GM19043 (cell line): ENCODE measurements at regions not wholly inside any gene's neighbourhood (a gene's known extent, or its start where the extent isn't known, plus 50 kb on each side); places are given as distances from the start of the nearest gene placed in this dataset.
"Not testable (repeated sequence)": the region's sequence is repeated elsewhere in the genome, so short reads cannot be mapped to it uniquely, and the experiment has no call there.

Source experiments
- ATAC-seq: cut with Tn5 transposase; IDR thresholded peaks from one replicate; pipeline ENCODE4 v1.9.1; 2021; ENCODE audit warnings: low read depth; ENCODE audit not compliant: unreplicated experiment

DNA sequence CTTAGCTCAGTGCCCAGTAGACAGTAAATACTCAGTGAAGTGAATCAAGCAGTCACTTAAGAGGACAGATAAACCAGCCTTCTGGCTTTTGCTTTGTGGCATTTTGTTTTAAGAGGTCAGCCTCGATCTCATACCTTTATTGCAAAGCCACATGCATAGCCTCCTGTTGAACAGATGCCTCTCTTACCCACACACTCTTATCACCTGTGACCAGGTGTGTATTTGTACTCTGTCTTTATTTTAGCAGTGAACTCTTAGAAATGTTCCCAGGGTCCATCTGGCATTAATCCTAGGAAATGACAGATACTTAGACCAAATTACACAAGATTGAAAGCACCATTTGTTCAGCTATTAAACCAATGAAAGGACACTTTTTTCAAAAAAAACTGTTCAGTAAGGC, 1426.5 kb downstream of the CDH11 start:
- no peak for ATAC-seq

DNA sequence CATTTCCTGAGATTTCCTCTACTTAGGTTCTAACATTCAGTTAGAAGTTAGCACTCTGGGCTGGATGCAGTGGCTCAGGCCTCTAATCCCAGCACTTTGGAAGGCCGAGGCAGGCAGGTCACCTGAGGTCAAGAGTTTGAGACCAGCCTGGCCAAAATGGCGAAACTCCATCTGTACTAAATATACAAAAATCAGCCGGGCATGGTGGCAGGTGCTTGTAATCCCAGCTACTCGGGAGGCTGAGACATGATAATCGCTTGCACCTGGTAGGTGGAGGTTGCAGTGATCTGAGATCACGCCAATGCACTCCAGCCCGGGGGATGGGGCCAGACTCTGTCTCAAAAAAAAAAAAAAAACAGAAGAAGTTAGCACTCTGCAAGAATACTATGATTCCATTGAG, 1430.9 kb downstream of the CDH11 start:
- ATAC-seq: no peak

DNA sequence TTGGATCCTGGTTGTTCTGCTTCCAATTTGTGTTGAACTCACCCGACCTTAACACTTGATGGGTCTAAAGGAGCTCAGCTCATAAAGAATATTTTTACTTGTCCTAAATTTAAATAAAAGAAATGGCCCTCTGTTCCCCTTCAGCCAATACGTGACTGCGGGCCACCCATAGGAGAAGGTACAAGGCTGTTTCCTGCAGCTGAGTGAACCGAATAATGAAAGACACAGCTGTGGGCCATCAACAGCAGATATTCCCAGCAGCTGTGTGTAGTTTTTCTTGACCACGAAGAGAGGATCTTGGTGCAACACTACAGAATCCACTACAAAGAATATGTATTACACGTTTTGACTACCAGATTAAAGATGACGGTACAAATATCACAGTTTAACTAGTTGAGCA, 1431.6 kb downstream of the CDH11 start:
- ATAC-seq: no peak

DNA sequence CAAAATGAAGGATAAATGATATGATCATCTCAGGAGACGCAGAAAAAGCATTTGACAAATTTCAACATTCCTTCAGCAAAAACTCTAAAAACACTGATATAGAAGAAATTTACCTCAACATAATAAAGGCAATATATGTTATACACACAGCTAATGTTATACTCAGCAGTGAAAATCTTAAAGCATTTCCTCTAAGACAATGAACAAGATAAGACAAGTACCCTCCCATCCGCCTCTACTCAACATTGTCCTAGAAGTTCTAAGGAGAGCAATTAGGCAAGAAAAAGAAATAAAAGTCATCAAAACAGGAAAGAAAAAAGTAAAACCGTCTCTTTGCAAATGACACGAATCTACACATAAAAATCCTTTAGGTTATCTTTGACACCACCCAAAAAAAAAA, 1432.8 kb downstream of the CDH11 start:
- ATAC-seq: no peak

DNA sequence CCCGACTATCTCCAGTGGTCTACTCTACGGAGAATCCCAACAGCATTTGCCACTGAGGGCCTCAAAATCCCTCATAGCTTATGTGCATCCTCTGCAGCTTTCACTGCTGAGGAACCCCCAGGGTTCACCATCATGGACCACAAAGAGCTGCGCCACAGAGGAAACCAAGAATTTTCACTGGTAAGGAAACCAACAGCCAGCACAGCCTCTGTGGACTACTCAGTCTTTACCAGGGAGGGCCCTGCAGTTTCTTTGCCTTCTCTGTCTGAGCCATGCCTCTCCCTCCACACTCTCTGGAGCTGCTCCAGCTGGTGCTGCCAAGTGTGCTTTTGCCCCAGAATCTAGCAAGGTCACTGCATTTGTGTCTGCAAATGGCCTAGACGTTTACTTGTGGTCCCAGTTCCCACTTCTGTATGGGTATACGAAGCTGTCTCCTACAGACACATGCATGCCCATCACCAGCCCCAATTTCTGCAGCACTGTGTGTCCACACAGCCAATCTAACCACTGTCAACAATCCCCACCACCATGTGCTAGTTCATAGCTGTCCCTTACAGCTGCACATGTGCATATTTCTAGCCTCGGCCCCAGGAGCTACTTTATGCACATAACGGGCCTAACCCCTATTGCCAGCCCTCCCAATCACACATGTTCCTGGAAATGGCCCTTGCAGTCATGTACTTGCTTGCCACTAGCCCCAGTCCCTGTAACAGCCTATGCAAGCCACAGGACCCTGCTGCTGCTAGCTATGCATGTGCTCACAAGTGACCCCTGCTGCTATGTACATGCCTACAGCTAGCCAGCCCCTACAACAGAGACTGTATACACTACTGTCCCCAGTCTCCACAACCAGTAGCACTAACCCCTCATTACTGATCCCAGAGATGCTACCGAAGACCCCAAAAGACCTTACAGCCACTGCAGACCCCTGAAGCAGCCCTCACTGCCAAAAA, 1437.4 kb downstream of the CDH11 start:
- no peak for ATAC-seq

DNA sequence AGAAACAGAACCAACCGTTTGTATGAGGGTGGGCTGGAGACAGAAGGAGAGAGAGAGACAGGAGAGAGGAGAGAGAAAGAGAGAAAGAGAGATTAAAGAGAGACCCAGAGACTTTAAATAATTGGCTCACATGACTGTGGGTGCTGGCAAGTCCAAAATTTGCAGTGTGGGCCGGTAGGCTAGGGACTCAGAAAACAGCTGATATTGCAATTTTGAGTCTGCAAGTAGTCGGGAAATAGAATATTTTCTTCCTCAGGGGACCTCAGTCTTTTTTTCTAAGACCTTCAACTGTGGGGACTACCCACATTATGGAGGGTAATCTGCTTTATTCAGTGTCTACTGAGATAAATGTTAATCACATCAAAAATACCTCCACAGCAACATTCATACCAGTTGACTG, 1439.0 kb downstream of the CDH11 start:
- no peak for ATAC-seq

DNA sequence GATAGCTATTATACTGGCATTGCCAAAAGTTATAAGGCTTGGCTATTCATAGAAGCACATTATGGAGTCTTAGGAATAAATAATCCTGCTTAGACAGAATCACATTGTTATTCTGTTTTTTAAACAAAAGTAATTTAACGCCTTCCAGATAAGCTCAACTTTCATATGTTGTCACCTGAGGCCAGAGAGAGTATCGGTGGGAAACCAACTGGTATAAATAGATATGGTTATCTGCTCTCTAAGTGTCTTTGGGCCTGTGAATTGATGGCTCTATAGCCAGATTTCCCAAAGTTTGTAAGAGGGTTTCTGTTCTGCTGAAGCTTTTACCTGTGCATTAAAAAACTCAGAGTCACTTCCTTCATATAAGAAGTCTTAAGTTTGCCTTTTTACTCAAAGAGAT, 1449.4 kb downstream of the CDH11 start:
- no peak for ATAC-seq

DNA sequence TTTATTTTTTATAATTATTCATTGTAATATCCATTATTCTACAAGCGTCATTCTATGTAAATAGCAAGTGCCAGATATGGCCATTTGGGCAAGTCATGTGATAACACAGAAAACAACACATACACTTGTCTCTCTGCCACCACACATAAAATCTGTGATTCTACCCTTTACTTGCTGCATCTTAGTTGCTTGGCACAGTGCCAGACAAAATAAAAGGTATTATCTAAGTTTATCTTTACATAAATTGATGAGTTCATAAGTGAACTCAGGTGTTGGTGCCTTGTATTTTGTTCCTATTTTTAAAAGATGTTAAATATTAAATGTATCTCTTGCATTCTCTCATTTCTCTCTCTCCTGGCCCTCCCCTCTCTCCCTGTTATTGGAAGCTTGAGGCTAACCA, 1458.7 kb downstream of the CDH11 start:
- ATAC-seq: no peak

DNA sequence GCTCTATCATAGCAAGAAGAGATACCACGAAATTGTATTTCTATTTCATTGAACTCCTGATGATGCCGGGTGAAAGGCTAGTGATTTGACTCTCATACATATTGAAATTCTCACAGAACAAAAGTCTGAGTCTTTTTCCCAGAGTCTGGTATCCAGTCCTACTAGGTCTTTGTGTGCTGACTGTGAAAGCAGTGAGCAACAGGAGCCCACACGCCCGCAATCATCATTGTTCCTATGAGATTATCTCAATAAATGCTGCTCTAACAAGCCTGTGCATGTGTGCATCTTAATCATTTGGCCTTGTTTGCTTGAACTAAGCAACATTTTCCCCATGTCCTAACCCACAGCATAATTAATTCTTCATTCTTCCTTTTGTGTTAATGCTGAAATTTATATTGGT, 1466.0 kb downstream of the CDH11 start:
- ATAC-seq: no peak

DNA sequence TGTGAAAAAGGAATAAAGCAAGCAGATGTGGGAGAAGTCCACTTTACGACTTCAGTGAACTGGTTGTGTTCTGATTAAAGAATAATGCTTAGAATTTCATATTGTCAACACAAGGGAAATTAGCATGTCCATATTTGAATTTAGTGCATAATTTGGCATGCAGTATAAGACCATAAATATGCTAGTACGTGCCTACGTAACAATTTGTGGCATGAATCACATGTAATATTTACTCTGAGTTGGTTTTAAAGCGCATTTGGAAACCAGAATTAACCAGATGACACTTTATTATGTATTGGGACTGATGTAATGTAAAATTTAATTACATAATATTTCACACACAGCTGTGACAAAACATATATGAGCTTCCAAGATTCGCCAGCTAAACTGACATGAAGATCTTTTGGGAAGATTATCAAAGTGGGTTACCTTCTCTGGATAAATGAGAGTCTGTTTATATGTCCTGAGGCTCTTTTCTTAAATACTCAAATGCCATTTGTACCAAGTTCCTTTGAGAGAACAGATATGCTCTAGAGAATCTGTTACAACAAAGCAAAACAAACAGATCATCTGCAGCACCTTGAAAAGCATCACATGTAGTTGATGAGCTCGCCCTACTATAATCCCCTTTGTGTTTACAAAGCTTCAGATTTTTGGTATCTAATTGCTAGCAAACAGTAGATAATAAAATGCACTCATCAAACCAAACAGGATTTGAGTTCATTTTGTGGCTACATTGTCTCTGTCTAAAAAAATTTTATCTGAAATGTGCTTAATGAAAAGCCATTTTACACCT, 1468.6 kb downstream of the CDH11 start:
- no peak for ATAC-seq

DNA sequence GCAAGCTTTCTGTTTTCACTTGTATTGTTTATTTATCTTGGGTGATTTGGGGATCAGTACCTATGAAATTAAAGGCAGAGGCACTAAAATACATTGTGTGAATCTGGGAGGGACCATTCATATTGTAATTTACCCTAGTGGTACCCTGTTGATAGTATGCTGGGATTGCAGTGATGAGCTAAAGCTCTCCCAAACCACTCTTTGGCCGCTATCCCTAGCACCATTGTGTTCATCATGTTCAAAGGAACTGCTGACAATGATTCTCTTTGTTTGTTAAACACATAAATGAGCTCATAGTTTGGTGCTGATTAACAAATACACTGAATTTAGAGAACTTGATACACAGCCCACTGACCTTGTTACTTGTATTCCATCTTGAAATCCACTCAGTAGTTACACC, 1469.8 kb downstream of the CDH11 start:
- no peak for ATAC-seq

DNA sequence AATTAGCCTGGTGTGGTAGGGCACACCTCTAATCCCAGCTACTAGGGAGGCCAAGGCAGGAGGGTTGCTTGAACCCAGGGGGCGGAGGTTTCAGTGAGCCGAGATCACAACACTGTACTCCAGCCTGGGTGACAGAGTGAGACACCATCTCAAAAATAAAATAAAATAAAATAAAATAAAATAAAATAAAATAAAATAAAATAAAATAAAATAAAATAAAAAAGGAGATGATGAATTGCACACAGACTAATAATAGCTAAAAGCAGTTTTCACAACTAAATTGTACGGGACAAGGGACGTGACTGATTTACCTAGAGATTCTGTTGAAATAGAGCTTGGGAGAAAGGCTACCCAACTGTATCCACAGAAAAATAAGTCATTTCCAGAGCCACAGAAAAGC, 1471.3 kb downstream of the CDH11 start:
- ATAC-seq: no peak

DNA sequence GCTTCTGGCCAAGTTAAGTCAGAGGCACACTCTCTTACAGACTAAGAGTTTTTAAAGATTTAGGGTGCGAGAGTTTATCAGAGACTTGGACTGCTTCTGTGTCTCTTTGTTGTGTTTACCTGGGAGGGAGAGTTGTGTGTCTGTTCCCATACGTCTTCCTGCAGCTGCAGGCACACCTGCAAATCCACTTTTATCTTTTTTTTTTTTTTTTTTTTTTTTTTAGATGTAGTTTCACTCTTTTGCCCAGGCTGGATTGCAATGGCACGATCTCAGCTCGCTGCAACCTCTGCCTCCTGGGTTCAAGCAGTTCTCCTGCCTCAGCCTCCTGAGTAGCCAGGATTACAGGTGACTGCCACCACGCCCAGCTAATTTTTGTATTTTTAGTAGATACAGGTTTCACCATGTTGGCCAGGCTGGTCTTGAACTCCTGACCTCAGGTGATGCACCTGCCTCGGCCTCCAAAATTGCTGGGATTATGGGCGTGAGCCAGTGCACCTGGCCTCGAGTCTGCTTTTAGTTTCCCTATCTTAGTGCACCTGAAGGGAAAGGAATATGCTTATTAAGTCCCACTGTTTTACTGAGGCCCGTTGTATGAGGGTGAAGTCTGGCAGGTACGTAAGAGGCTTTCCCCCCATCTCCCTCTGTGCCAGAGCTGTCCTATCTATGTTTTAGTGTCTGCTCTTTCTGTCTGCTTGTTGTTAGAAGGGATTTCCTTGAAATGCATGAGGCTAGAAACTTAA, 1488.0 kb downstream of the CDH11 start:
- not testable (repeated sequence) for ATAC-seq

DNA sequence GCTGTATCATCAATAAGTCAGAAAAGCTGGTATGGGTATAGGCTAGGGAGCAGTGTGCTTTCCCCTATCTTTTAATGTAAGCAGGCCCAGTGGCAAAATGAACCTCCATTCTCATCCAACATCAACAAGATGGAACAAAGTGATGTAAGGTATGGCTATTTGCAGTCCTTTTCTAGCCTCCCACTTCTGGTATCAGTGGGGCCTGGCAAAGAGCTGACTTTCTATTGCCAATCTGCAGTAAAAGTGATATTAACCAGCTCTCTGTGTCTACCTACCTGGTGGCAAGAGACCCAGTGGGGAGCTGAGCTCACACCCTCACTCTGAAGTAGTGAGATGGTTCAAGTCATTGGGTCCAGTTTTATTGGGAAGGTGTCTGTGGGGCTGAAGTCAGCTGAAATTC, 1492.6 kb downstream of the CDH11 start:
- ATAC-seq: no peak

DNA sequence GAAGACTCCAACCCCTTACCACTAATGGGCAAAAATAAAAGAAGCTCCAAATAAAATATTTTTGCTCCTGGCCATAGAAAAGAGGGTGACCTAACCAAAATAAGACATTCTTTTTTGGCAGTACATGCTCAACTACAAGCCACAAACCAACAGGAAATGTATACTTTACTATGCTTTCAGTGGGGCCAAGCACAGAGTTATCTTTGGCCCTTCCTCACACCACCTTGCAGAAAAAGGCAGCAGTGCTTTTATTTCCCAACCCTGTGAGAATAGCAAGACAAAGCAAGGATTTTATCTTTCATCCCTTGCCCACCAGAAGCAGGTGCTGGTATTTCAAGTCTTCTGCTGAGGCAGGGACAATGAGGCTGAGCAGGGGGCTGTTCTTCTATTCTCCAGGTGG, 1493.1 kb downstream of the CDH11 start:
- ATAC-seq: no peak

DNA sequence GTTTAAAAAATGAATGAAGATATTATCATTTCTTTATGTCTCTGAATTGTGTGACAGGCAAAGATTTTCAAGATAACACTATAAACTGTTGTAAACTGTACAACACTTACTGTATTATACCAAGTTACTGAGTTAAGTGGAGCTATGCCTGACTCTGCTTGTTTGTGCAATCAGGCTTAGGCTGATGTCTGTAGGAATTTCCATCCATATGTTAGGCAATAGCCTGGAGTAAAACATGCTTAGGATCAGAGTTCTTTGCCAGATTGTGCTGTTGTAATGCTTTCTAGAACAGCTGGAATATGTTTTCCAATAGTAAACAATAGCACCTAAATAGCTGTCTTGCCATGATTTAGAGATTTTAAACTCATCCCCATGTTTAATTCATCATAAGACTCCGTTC, 1496.7 kb downstream of the CDH11 start:
- no peak for ATAC-seq

DNA sequence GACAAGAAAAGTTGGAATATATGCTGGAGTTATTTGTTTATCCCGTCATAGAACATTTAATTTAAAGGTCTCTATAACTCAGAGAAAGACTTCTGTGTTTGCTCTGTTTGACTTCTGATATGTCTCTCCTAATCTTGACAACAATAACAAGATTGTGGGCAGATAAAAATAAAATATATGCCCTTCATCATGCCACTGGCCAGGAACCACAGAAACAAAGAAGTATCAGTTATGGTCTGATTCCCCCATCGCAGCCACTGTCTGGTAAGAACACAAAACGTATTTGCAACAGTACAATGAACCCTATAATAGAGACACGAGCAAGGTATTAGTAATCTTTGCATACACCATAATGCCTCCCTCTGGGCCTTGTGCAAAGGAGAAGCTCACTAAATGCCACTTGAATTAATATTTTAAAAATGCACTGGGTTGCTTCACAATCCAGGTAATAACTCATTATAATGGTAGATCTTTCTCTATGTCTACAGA, 1498.3 kb downstream of the CDH11 start:
- ATAC-seq: no peak

DNA sequence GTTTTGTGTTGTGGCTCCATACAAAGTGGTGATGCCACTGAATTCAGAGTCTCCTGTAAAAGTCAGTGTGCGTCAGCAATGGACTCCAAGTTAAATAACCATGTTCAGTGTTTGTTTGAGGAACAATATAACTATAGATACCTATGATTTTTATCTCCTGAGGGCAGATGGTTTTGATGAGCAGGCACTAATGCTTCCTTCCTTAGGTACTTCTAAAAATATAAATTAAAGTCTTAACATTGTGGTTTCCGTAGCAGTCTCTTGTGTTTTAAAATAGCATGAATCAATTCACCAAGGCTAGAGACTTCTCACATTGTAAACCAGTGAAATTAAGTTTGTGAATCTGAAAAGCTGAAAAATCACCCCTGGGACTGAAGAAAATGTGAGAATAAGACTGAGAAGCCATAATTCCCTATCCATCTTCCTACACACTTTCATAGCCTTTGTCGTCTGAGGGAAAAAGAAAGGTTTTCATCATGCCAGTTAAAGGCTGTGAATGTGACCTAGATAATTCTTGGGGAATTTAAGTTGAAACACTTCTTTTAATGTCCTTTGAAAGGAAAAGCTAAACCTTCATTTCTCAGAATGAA, 1502.9 kb downstream of the CDH11 start:
- no peak for ATAC-seq

DNA sequence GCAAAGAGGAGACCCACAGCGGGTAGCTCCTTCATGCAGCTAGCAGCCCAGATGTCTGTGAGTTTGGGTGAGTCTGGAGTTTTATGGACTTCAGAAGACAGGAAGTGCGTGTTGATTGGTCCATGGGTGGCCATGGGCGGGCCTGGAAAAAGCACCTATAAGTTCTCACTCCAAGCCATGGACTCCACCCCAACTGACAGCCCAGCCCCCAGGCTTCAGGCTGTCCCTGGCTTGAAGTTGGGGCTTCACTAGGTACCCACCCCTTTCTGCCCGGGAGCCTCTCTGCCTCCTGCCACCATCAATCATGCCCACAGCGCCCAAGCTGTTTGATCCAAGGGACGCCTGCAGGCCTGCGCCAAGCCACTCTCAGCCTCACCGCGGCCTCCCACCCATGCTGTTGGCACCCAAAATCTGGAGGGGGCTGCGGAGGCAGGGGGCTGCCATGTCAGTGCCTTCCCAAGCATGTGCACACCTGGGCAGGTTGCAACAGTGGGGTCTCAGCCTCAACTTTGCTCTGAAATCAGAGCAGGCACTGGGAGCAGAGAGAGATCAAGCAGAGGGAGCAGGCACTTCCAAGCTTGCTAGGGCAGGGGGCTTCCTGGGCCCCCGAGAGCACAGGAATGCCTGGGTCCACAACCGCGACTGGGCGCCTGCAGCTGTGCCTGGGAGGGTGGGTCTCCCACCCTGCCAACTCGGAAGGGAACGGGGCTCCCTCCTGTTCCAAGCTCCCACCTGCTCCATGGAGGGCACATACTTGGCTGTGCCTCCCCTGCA, 1503.7 kb downstream of the CDH11 start:
- ATAC-seq: no peak
